ENCODE measurements at regions not wholly inside any gene's neighbourhood (a gene's known extent, or its start where the extent isn't known, plus 50 kb on each side); places are given as distances from the start of the nearest gene placed in this dataset.

- DNase-seq (ENCODE audit: low read depth in 1 of 2, low spot score in 1 of 2), result no peak
- no peak for TF ChIP-seq JUND (IDR thresholded peaks at IDR 0.05; ENCODE audit: low read depth)
- in situ Hi-C loops (cut with HindIII; ENCODE audit: low pct_unique_long_range_greater_than_20kb, low sequenced_read_pairs), result no loop called here
Measured at GRCh38 chr10:88158526-88159122, 295.2 kb downstream of the PTEN start.

- DNase-seq (ENCODE audit: low read depth in 1 of 2, low spot score in 1 of 2), result no peak
Measured at GRCh38 chr10:88159127-88159829, 295.9 kb downstream of the PTEN start.

DNA sequence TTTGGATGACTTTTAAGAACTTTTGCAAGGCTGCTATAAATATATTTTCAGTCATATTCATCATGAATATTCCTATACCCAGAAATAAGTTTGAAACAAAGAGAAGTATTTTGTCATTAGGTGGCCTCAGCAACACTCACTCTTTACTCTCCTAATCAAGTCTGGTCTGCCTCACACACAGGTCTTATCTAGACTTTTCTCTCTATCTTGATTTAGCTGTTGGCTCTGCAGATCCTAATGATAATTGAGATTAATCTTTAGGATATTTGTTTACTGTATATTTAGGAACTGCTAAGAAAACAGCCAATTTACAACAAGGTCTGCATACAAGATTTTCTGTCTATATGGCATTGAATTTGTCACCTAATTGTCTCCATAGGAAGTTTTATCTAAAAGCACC, 297.6 kb downstream of the PTEN start:
- no peak for DNase-seq (ENCODE audit: low read depth in 1 of 2, low spot score in 1 of 2)
- in situ Hi-C loops (cut with HindIII; ENCODE audit: low pct_unique_long_range_greater_than_20kb, low sequenced_read_pairs), result no loop called here
- TF ChIP-seq JUND (IDR thresholded peaks at IDR 0.05; ENCODE audit: low read depth), result no peak

More at GRCh38 chr10:88159127-88159829, 295.9 kb downstream of the PTEN start:
- TF ChIP-seq JUND (IDR thresholded peaks at IDR 0.05; ENCODE audit: low read depth), result no peak
- in situ Hi-C loops (cut with HindIII; ENCODE audit: low pct_unique_long_range_greater_than_20kb, low sequenced_read_pairs), result no loop called here

DNA sequence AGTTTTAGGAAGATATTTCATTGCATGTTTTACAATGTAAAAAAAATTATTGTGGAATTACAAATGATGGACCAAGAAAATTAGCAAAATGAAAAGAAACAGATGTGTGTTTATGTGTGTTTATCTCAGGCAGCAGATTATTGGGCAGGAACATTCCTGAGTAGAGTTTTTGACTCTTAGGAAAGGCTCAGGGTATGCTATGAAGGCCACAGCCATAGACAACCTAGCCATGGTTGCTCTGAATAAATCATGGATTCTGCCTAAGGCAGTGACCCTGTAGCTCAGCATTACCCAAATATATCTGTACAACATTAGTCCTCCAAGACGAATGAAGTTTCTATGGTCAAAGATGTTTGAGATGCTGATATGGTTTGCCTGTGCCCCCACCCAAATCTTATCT, 298.3 kb downstream of the PTEN start:
- TF ChIP-seq JUND (IDR thresholded peaks at IDR 0.05; ENCODE audit: low read depth), result no peak
- in situ Hi-C loops (cut with HindIII; ENCODE audit: low pct_unique_long_range_greater_than_20kb, low sequenced_read_pairs), result no loop called here
- DNase-seq (ENCODE audit: low read depth in 1 of 2, low spot score in 1 of 2), result no peak

DNA sequence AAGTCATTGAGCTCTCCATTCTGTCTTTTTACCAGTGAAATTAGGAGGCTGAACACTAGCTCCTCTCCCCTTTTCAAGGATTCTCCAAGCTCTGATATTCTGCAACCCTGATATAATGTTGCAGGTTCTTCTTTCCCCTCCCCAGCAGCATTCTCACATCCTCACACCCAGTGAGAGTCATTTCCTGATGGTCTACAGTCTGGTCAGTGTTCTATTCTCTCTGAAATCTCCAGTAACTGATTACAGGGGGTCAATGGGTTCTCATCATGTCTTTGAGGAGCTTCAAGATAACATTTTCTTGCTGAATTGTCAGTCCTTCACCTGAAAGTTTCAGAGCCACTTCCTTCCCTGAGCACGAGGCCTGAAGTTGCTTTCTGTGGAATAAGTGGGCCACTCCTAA, 299.4 kb downstream of the PTEN start:
- in situ Hi-C loops (cut with HindIII; ENCODE audit: low pct_unique_long_range_greater_than_20kb, low sequenced_read_pairs), result no loop called here
- TF ChIP-seq JUND (IDR thresholded peaks at IDR 0.05; ENCODE audit: low read depth), result no peak
- DNase-seq (ENCODE audit: low read depth in 1 of 2, low spot score in 1 of 2), result no peak

DNA sequence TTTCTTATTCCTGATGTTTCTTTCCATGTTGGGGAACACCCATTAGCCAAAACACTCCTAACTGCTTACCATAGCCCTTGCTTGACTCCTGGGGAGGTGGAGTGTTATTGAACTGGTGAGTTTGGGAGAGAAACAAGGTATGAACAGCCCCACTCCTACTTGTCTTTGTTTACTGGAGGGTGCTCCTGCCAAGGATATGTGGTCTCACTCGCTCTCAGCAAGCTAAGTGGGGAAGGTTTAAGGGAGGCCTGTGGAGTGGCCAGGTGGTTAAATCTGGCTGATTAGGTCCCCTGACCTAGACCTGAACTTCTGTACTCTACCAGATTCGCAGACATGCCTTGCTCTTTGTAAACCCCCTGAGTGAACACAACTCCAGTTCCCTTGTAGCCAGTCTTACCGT, 300.1 kb downstream of the PTEN start:
- DNase-seq (ENCODE audit: low read depth in 1 of 2, low spot score in 1 of 2), result no peak
- TF ChIP-seq JUND (IDR thresholded peaks at IDR 0.05; ENCODE audit: low read depth), result no peak
- in situ Hi-C loops (cut with HindIII; ENCODE audit: low pct_unique_long_range_greater_than_20kb, low sequenced_read_pairs), result no loop called here

GRCh38 chr10:88164471-88164870, 301.0 kb downstream of the PTEN start:
- in situ Hi-C loops (cut with HindIII; ENCODE audit: low pct_unique_long_range_greater_than_20kb, low sequenced_read_pairs), result no loop called here
- TF ChIP-seq JUND (IDR thresholded peaks at IDR 0.05; ENCODE audit: low read depth), result no peak

DNA sequence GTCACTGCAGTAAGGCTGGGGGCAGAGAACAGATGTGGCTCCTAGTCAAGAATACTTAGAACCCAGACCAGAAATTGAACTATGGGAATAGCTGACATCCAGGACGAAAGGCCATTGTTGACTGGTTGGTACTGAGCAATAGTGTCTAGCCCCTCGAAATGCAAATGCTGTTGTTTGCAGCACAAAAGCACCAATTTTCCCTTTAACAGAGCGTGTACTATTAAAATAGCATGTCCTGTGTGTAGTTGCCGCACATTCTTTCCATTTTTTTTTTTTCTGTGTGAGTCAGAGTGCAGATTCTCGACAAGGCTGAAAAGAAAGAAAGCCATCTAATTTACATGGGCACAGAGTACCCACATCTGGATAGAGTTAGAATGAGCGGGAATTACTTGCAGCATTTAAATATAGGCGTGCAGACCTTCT, 302.4 kb downstream of the PTEN start:
- in situ Hi-C loops (cut with HindIII; ENCODE audit: low pct_unique_long_range_greater_than_20kb, low sequenced_read_pairs), result no loop called here
- no peak for DNase-seq (ENCODE audit: low read depth in 1 of 2, low spot score in 1 of 2)
- TF ChIP-seq JUND (IDR thresholded peaks at IDR 0.05; ENCODE audit: low read depth), result no peak

More at GRCh38 chr10:88164471-88164870, 301.0 kb downstream of the PTEN start:
- DNase-seq (ENCODE audit: low read depth in 1 of 2, low spot score in 1 of 2), result no peak

GRCh38 chr10:88168171-88169036, 305.0 kb downstream of the PTEN start:
- DNase-seq (ENCODE audit: low read depth in 1 of 2, low spot score in 1 of 2), result no peak
- no peak for TF ChIP-seq JUND (IDR thresholded peaks at IDR 0.05; ENCODE audit: low read depth)
- in situ Hi-C loops (cut with HindIII; ENCODE audit: low pct_unique_long_range_greater_than_20kb, low sequenced_read_pairs), result no loop called here

DNA sequence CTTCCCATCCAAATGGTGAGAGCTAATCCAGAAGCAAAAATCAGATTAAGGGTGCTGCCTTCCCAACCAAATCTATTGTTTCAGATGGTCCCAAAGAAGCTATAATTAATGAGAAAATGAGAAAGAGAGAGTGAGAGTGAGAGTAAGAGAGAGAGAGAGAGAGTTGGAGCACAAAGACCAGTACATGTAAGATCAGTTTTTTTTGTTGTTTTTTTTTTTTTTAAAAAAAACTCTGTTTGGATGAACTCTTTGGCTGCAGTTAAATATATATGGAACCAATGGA, 305.6 kb downstream of the PTEN start:
- TF ChIP-seq JUND (IDR thresholded peaks at IDR 0.05; ENCODE audit: low read depth), result no peak
- no peak for DNase-seq (ENCODE audit: low read depth in 1 of 2, low spot score in 1 of 2)
- in situ Hi-C loops (cut with HindIII; ENCODE audit: low pct_unique_long_range_greater_than_20kb, low sequenced_read_pairs), result no loop called here

- no peak for TF ChIP-seq JUND (IDR thresholded peaks at IDR 0.05; ENCODE audit: low read depth)
Measured at GRCh38 chr10:88170628-88171027, 307.2 kb downstream of the PTEN start.

DNA sequence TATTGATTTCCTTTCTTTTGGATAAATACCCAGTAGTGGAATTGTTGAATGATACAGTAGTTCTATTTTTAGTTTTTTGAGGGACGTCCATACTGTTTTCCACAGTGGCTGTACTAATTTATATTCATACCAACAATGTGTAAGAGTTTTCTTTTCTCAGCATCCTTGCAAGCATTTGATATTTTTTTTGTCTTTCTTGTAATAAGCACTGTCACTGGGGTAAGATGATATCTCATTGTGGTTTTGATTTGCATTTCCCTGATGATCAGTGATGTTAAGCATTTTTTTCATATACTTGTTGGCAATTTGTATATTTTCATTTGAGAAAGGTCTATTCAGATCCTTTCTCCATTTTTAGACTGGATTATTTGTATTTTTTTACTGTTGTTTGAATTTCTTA, 308.7 kb downstream of the PTEN start:
- no peak for TF ChIP-seq JUND (IDR thresholded peaks at IDR 0.05; ENCODE audit: low read depth)
- in situ Hi-C loops (cut with HindIII; ENCODE audit: low pct_unique_long_range_greater_than_20kb, low sequenced_read_pairs), result no loop called here
- no peak for DNase-seq (ENCODE audit: low read depth in 1 of 2, low spot score in 1 of 2)

More at GRCh38 chr10:88170628-88171027, 307.2 kb downstream of the PTEN start:
- no peak for DNase-seq (ENCODE audit: low read depth in 1 of 2, low spot score in 1 of 2)
- in situ Hi-C loops (cut with HindIII; ENCODE audit: low pct_unique_long_range_greater_than_20kb, low sequenced_read_pairs), result no loop called here

DNA sequence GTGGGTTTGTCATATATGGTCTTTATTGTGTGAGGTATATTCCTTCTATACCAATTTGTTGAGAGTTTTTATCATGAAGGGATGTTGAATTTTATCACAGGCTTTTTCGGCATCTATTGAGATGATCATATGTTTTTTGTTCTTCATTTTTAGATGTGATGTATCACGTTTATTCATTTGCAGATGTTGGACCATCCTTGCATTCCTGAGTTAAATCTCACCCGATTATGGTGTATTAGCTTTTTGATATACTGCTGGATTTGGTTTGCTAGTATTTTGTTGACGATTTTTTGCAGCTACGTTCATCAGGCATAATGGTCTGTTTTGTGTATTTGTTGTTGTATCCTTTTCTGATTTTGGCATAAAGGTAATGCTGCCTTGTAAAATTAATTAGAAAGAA, 311.0 kb downstream of the PTEN start:
- DNase-seq (ENCODE audit: low read depth in 1 of 2, low spot score in 1 of 2), result no peak
- in situ Hi-C loops (cut with HindIII; ENCODE audit: low pct_unique_long_range_greater_than_20kb, low sequenced_read_pairs), result no loop called here
- TF ChIP-seq JUND (IDR thresholded peaks at IDR 0.05; ENCODE audit: low read depth), result no peak

All from T47D (cell line).